ENCODE measurements at regions not wholly inside any gene's neighbourhood (a gene's known extent, or its start where the extent isn't known, plus 50 kb on each side); places are given as distances from the start of the nearest gene placed in this dataset.

- TF ChIP-seq, protein P1, sequence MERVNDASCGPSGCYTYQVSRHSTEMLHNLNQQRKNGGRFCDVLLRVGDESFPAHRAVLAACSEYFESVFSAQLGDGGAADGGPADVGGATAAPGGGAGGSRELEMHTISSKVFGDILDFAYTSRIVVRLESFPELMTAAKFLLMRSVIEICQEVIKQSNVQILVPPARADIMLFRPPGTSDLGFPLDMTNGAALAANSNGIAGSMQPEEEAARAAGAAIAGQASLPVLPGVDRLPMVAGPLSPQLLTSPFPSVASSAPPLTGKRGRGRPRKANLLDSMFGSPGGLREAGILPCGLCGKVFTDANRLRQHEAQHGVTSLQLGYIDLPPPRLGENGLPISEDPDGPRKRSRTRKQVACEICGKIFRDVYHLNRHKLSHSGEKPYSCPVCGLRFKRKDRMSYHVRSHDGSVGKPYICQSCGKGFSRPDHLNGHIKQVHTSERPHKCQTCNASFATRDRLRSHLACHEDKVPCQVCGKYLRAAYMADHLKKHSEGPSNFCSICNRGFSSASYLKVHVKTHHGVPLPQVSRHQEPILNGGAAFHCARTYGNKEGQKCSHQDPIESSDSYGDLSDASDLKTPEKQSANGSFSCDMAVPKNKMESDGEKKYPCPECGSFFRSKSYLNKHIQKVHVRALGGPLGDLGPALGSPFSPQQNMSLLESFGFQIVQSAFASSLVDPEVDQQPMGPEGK (CRISPR knock-in tag; IDR thresholded peaks at IDR 0.05; ENCODE audit: borderline replicate concordance), result no peak
- no peak for TF ChIP-seq SNAI2 (CRISPR knock-in tag; IDR thresholded peaks at IDR 0.05)
- ATAC-seq, result no peak
Measured at GRCh38 chr17:33366960-33367359, 73.9 kb upstream of the ASIC2 start.

DNA sequence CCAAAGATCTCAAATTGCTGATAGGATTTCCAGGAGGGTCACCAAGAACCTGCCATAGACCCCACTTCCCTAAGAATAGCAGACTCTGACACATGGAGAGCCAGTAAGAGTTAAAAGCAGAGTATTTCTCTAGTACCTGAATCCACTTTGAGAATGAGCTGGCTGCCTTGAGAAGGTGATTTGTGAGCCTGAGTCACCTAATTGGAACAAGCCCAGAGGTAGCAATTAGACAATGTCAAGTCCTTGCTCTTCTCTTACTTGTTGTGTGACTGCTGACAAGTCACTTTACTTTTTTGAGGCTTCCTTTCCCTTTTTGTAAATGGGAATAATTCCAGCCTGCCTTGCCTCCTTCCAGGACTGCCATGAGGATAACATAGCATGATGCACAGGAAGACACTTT is 76.1 kb upstream of the ASIC2 start:
- no peak for ATAC-seq
- TF ChIP-seq POU6F1 (CRISPR knock-in tag; IDR thresholded peaks at IDR 0.05; ENCODE audit: borderline replicate concordance, low read depth) (no peak), TCF4 (CRISPR knock-in tag; IDR thresholded peaks at IDR 0.05; ENCODE audit: borderline replicate concordance) (no peak), PPARA (CRISPR knock-in tag; IDR thresholded peaks at IDR 0.05; ENCODE audit: borderline replicate concordance) (no peak), BACH2 (CRISPR knock-in tag; IDR thresholded peaks at IDR 0.05; ENCODE audit: borderline replicate concordance) (no peak), CSDC2 (CRISPR knock-in tag; IDR thresholded peaks at IDR 0.05) (no peak), ZC3H10 (CRISPR knock-in tag; IDR thresholded peaks at IDR 0.05) (no peak), ESRRG (CRISPR knock-in tag; IDR thresholded peaks at IDR 0.05) (no peak)

DNA sequence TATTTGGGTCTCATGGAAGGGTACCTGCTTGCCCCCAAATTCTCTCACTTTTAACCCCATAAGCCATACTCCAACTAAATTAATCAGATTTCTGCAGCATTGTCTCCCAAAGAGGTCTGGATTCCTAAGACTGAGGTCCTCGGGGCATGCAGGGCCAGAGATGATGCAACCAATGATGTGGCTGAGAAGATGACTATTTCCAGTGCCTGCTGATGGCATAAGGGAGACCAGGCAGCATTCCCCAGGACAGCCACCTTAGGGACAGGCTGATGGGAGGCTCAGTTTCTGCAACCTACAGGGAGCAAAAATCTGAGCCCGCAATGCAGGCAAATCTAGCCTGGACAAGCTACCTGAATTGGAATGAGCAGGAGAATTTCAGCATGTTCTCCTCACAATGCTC is 76.8 kb upstream of the ASIC2 start:
- TF ChIP-seq ZNF8 (CRISPR knock-in tag; IDR thresholded peaks at IDR 0.05) (no peak), ARNTL (CRISPR knock-in tag; IDR thresholded peaks at IDR 0.05; ENCODE audit: borderline replicate concordance, low read depth) (no peak), ESRRG (CRISPR knock-in tag; IDR thresholded peaks at IDR 0.05) (no peak), ZNF70 (CRISPR knock-in tag; IDR thresholded peaks at IDR 0.05) (no peak)
- ATAC-seq, result no peak

DNA sequence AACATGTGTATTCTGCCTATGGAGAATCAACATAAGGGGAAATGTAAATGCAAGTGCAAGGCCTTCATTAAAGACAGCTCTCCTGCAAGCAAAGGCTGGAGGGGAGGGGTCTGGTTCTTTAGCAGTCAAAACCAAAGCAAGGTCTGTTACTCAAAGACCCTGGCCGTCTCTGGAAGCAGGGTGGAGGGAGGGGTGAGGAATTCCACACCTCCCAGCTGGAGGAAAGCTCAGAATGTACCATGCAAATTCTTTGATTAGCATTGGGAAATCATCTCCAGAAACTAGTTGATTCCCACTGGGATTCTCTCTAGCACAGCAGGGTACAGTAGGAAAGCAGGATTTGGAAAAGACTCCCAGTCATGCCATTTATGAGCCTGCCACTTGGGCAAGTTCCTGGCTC is 77.3 kb upstream of the ASIC2 start:
- TF ChIP-seq TCF4 (CRISPR knock-in tag; IDR thresholded peaks at IDR 0.05; ENCODE audit: borderline replicate concordance) (no peak), ISL1 (CRISPR knock-in tag; IDR thresholded peaks at IDR 0.05) (no peak), GLIS3 (CRISPR knock-in tag; IDR thresholded peaks at IDR 0.05) (no peak), CSDC2 (CRISPR knock-in tag; IDR thresholded peaks at IDR 0.05) (no peak), ZNF8 (CRISPR knock-in tag; IDR thresholded peaks at IDR 0.05) (no peak), SNAI2 (CRISPR knock-in tag; IDR thresholded peaks at IDR 0.05) (no peak), RARB (CRISPR knock-in tag; IDR thresholded peaks at IDR 0.05) (no peak), ARNTL (CRISPR knock-in tag; IDR thresholded peaks at IDR 0.05; ENCODE audit: borderline replicate concordance, low read depth) (no peak), TOX (CRISPR knock-in tag; IDR thresholded peaks at IDR 0.05; ENCODE audit: borderline replicate concordance) (no peak), BACH2 (CRISPR knock-in tag; IDR thresholded peaks at IDR 0.05; ENCODE audit: borderline replicate concordance) (no peak), ZNF565 (CRISPR knock-in tag; conservative IDR thresholded peaks at IDR 0.05; ENCODE audit: low read depth) (no peak), POU6F1 (CRISPR knock-in tag; IDR thresholded peaks at IDR 0.05; ENCODE audit: borderline replicate concordance, low read depth) (no peak), PPARA (CRISPR knock-in tag; IDR thresholded peaks at IDR 0.05; ENCODE audit: borderline replicate concordance) (no peak), OSR1 (CRISPR knock-in tag; IDR thresholded peaks at IDR 0.05) (no peak)
- TF ChIP-seq, protein P2, sequence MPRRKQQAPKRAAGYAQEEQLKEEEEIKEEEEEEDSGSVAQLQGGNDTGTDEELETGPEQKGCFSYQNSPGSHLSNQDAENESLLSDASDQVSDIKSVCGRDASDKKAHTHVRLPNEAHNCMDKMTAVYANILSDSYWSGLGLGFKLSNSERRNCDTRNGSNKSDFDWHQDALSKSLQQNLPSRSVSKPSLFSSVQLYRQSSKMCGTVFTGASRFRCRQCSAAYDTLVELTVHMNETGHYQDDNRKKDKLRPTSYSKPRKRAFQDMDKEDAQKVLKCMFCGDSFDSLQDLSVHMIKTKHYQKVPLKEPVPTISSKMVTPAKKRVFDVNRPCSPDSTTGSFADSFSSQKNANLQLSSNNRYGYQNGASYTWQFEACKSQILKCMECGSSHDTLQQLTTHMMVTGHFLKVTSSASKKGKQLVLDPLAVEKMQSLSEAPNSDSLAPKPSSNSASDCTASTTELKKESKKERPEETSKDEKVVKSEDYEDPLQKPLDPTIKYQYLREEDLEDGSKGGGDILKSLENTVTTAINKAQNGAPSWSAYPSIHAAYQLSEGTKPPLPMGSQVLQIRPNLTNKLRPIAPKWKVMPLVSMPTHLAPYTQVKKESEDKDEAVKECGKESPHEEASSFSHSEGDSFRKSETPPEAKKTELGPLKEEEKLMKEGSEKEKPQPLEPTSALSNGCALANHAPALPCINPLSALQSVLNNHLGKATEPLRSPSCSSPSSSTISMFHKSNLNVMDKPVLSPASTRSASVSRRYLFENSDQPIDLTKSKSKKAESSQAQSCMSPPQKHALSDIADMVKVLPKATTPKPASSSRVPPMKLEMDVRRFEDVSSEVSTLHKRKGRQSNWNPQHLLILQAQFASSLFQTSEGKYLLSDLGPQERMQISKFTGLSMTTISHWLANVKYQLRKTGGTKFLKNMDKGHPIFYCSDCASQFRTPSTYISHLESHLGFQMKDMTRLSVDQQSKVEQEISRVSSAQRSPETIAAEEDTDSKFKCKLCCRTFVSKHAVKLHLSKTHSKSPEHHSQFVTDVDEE (CRISPR knock-in tag; IDR thresholded peaks at IDR 0.05), result no peak
- TF ChIP-seq, protein P3, sequence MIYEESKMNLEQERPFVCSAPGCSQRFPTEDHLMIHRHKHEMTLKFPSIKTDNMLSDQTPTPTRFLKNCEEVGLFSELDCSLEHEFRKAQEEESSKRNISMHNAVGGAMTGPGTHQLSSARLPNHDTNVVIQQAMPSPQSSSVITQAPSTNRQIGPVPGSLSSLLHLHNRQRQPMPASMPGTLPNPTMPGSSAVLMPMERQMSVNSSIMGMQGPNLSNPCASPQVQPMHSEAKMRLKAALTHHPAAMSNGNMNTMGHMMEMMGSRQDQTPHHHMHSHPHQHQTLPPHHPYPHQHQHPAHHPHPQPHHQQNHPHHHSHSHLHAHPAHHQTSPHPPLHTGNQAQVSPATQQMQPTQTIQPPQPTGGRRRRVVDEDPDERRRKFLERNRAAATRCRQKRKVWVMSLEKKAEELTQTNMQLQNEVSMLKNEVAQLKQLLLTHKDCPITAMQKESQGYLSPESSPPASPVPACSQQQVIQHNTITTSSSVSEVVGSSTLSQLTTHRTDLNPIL (CRISPR knock-in tag; IDR thresholded peaks at IDR 0.05; ENCODE audit: low read depth), result no peak
- TF ChIP-seq, protein P1 (CRISPR knock-in tag; IDR thresholded peaks at IDR 0.05; ENCODE audit: borderline replicate concordance), result no peak
- ATAC-seq, result no peak
